ENCODE measurements at regions not wholly inside any gene's neighbourhood (a gene's known extent, or its start where the extent isn't known, plus 50 kb on each side); places are given as distances from the start of the nearest gene placed in this dataset.
A peak's percentile ranks its signal among the peaks of the same experiment; 100 is the strongest.

DNA sequence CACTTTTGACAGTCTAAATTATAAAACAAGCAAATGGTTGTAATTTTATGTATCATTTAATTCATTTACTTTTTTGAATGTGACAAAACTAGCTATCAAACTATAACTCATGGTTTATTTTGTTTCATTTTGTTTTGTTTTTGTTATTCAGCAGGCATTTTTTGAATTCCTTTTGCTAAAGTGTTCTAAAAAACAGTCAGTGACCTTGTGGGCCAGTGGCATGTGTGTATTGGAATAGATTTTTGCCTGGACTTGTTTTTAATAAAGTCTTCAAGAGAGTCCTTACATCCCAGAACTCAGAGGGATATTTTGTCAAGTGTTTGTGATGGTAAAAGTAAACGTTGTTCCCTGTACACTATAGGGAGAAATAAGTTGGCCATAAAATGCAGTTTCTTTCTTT is 369.7 kb upstream of the SYT1 start:
- Histone ChIP-seq H3K56ac (ENCODE audit: extremely low read depth, insufficient read depth, low read length) (no peak overlapping the region), H3K27ac (ENCODE audit: insufficient read depth, low read length) (no peak overlapping the region), H2AK9ac (replicated peaks; ENCODE audit: low read depth, low read length, poor library complexity) (no peak overlapping the region), H2BK15ac (ENCODE audit: low read depth, low read length) (no peak overlapping the region), H2BK5ac (ENCODE audit: low read depth, low read length, poor library complexity, severe bottlenecking) (no peak overlapping the region), H3K4me2 (ENCODE audit: low read depth, low read length) (no peak overlapping the region), H3K4ac (ENCODE audit: low read depth, low read length) (no peak overlapping the region), H2AK5ac (ENCODE audit: low read depth, low read length) (no peak overlapping the region), H3K79me1 (ENCODE audit: low read depth in 1 of 2, low read length in 2 of 2) (no peaks in the 10 kb centered on the region), H2AFZ (replicated peaks; ENCODE audit: low read length, poor library complexity) (no peak overlapping the region), H3K14ac (replicated peaks; ENCODE audit: low read depth, low read length) (no peak overlapping the region), H4K20me1 (ENCODE audit: insufficient read depth, low read length) (no peaks in the 10 kb centered on the region), H3K4me1 (ENCODE audit: control insufficient read depth, insufficient read depth, low read length) (no peaks in the 10 kb centered on the region), H4K91ac (ENCODE audit: insufficient read depth, low read depth, low read length) (no peak overlapping the region), H3K36me3 (ENCODE audit: control insufficient read depth, insufficient read depth, low read length) (no peaks in the 10 kb centered on the region), H2BK20ac (ENCODE audit: low read depth, low read length) (no peak overlapping the region), H3K4me3 (ENCODE audit: insufficient read depth, low read depth, low read length) (no peak overlapping the region), H3K9ac (ENCODE audit: low read depth, low read length) (no peak overlapping the region), H3K27me3 (ENCODE audit: control insufficient read depth, insufficient read depth, low read length) (no peaks in the 10 kb centered on the region), H4K5ac (ENCODE audit: low read depth, low read length) (no peak overlapping the region), H3K9me1 (ENCODE audit: insufficient read depth, low read length) (no peaks in the 10 kb centered on the region), H3K18ac (ENCODE audit: low read depth, low read length) (no peak overlapping the region), H3K23ac (ENCODE audit: low read depth, low read length) (no peak overlapping the region), H2BK120ac (ENCODE audit: low read depth, low read length) (no peak overlapping the region), H3K9me3 (ENCODE audit: control insufficient read depth, insufficient read depth, low read length) (no peaks in the 10 kb centered on the region), H4K8ac (ENCODE audit: low read depth in 2 of 2, low read length in 2 of 2) (no peak overlapping the region)
- WGBS, 2 experiments (ENCODE audit: extremely low coverage in 2 of 2, insufficient read length in 1 of 2) = no CpG with 5 or more reads among the region's 1 CpG
- DNase-seq (peak; percentile 5), ATAC-seq (ENCODE audit: low read depth) (peak; percentile 48; the same call in 1 of the 2 replicates)
- no TSS peak for BruUV-seq (replicated peaks)
- in situ Hi-C loops (cut with MboI; ENCODE audit: low sequenced_read_pairs) = no loop called here
- no peak for TF ChIP-seq MXI1 (IDR thresholded peaks at IDR 0.05; ENCODE audit: borderline replicate concordance, low read depth, low read length)
- TF ChIP-seq MAFK (IDR thresholded peaks at IDR 0.05; ENCODE audit: low read depth, low read length) = no peak
- TF ChIP-seq FOS (IDR thresholded peaks at IDR 0.05; ENCODE audit: low read depth, low read length) = no peak
- dilution Hi-C loops (cut with HindIII; ENCODE audit: low sequenced_read_pairs, unreplicated experiment) = no loop called here
- ChIA-PET CTCF (interaction anchor here (0.6 kb wide), 1 partner anchor 834 kb away, joined by 4 read pairs; no protein-coding TSS in a partner anchor), POLR2A (ENCODE audit: unreplicated experiment) (no interaction called here)
- intact Hi-C loops (cut with micrococcal nuclease) = no loop called here
